ENCODE measurements at regions not wholly inside any gene's neighbourhood (a gene's known extent, or its start where the extent isn't known, plus 50 kb on each side); places are given as distances from the start of the nearest gene placed in this dataset.

- TF ChIP-seq, protein P1, sequence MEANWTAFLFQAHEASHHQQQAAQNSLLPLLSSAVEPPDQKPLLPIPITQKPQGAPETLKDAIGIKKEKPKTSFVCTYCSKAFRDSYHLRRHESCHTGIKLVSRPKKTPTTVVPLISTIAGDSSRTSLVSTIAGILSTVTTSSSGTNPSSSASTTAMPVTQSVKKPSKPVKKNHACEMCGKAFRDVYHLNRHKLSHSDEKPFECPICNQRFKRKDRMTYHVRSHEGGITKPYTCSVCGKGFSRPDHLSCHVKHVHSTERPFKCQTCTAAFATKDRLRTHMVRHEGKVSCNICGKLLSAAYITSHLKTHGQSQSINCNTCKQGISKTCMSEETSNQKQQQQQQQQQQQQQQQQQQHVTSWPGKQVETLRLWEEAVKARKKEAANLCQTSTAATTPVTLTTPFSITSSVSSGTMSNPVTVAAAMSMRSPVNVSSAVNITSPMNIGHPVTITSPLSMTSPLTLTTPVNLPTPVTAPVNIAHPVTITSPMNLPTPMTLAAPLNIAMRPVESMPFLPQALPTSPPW (CRISPR knock-in tag; IDR thresholded peaks at IDR 0.05): no peak
- TF ChIP-seq EP300 (IDR thresholded peaks at IDR 0.05; ENCODE audit: low read length): no peak
- no peak for TF ChIP-seq EZH2 (IDR thresholded peaks at IDR 0.05; ENCODE audit: borderline replicate concordance, low read depth, low read length)
- no peak for TF ChIP-seq TARDBP (IDR thresholded peaks at IDR 0.05)
- no peak for TF ChIP-seq SP1 (CRISPR knock-in tag; IDR thresholded peaks at IDR 0.05)
- TF ChIP-seq TAF1 (IDR thresholded peaks at IDR 0.05; ENCODE audit: control insufficient read depth, extremely low read depth, insufficient read depth, low read length, severe bottlenecking): no peak
- TF ChIP-seq MAFK (IDR thresholded peaks at IDR 0.05; ENCODE audit: low read length): no peak
- TF ChIP-seq NFYB (IDR thresholded peaks at IDR 0.05; ENCODE audit: extremely low read depth, insufficient read length): no peak
- TF ChIP-seq, protein P2, sequence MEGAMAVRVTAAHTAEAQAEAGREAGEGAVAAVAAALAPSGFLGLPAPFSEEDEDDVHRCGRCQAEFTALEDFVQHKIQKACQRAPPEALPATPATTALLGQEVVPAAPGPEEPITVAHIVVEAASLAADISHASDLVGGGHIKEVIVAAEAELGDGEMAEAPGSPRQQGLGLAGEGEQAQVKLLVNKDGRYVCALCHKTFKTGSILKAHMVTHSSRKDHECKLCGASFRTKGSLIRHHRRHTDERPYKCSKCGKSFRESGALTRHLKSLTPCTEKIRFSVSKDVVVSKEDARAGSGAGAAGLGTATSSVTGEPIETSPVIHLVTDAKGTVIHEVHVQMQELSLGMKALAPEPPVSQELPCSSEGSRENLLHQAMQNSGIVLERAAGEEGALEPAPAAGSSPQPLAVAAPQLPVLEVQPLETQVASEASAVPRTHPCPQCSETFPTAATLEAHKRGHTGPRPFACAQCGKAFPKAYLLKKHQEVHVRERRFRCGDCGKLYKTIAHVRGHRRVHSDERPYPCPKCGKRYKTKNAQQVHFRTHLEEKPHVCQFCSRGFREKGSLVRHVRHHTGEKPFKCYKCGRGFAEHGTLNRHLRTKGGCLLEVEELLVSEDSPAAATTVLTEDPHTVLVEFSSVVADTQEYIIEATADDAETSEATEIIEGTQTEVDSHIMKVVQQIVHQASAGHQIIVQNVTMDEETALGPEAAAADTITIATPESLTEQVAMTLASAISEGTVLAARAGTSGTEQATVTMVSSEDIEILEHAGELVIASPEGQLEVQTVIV (CRISPR knock-in tag; IDR thresholded peaks at IDR 0.05; ENCODE audit: borderline replicate concordance): no peak
- TF ChIP-seq FOXP1 (CRISPR knock-in tag; IDR thresholded peaks at IDR 0.05): no peak
- TF ChIP-seq SETDB1 (IDR thresholded peaks at IDR 0.05; ENCODE audit: low read length): no peak
- TF ChIP-seq CAMTA2 (CRISPR knock-in tag; conservative IDR thresholded peaks at IDR 0.05): no peak
These were observed 218.7 kb downstream of the USP6NL start for GRCh38 chr10:11392776-11393175.

Data from K562 (cell line).